ENCODE measurements at regions not wholly inside any gene's neighbourhood (a gene's known extent, or its start where the extent isn't known, plus 50 kb on each side); places are given as distances from the start of the nearest gene placed in this dataset.

DNA sequence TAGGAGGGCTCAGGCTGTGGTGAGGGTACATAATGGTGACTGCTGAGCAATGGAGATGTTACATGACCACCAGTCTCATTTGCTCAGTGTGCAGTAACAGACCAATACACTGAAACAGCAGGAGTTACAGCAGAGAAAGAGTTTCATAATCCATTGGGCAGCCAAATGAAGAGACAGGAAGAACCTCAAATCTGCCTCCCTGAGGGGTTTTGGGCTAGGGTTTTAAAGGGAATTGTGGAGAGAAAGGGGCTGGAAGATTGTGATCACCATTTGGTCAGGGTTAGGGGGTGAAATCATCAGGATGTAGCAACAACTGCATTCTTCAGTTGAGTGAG lies 838.3 kb downstream of the GRID1 start:
- TF ChIP-seq POLR2A (IDR thresholded peaks at IDR 0.05): no peak
- TF ChIP-seq, protein P1, sequence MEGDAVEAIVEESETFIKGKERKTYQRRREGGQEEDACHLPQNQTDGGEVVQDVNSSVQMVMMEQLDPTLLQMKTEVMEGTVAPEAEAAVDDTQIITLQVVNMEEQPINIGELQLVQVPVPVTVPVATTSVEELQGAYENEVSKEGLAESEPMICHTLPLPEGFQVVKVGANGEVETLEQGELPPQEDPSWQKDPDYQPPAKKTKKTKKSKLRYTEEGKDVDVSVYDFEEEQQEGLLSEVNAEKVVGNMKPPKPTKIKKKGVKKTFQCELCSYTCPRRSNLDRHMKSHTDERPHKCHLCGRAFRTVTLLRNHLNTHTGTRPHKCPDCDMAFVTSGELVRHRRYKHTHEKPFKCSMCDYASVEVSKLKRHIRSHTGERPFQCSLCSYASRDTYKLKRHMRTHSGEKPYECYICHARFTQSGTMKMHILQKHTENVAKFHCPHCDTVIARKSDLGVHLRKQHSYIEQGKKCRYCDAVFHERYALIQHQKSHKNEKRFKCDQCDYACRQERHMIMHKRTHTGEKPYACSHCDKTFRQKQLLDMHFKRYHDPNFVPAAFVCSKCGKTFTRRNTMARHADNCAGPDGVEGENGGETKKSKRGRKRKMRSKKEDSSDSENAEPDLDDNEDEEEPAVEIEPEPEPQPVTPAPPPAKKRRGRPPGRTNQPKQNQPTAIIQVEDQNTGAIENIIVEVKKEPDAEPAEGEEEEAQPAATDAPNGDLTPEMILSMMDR (IDR thresholded peaks at IDR 0.05): no peak

Measured in lower leg skin (tissue), 3 donors.